ENCODE measurements at regions not wholly inside any gene's neighbourhood (a gene's known extent, or its start where the extent isn't known, plus 50 kb on each side); places are given as distances from the start of the nearest gene placed in this dataset.

DNA sequence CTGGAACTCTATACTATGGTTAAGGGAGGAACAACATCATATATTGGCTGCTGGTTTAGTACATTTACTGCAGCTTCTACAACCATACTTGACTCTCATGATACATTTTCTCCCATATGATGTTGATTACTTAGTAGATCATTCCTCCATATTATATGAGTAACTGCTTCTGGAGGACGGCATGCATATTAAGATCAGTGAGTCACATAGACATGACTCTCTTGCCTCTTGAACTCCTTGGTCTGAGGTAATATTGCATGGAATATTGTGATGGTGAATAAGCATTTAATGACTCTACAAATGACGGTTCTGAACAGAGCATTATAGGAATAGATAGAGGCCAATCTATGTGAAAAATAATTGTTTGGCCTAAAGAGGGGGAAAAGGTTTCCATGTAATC, 418.8 kb upstream of the SPHKAP start:
- TF ChIP-seq CTCF (IDR thresholded peaks at IDR 0.05) (no peak), POLR2A (IDR thresholded peaks at IDR 0.05) (no peak)

All from right lobe of liver (tissue), 4 donors.